K562 (cell line): ENCODE measurements at regions not wholly inside any gene's neighbourhood (a gene's known extent, or its start where the extent isn't known, plus 50 kb on each side); places are given as distances from the start of the nearest gene placed in this dataset.
"Not testable (repeated sequence)": the region's sequence is repeated elsewhere in the genome, so short reads cannot be mapped to it uniquely, and the experiment has no call there.

Experiments
- ATAC-seq: fragments of 200-7000 bp; cut with Tn5 transposase; 3 replicates; pipeline ENCODE4 v1.9.1; 2020; ENCODE audit warnings: moderate library complexity
- BruUV-seq: library from RNA; stranded (reverse); fragments of 400-500 nt; replicated peaks from 2 replicates; lab custom pipeline; 2021; lab: Mats Ljungman, UMichigan
- CTCF ChIA-PET: fragments of 300-600 bp; formaldehyde crosslinking; extraction: SDS; loops from one replicate; lab custom pipeline; 2021; ENCODE audit warnings: low intra/inter-chr PET ratio; lab: Yijun Ruan, JAX
- POLR2A ChIA-PET: fragments of 300-600, 350-650 bp; sonication (Branson Sonifier 250); formaldehyde crosslinking; extraction: SDS; loops from one replicate; lab custom pipeline; 2021; ENCODE audit warnings: antibody characterized with exemption, inconsistent platforms; lab: Yijun Ruan, JAX
- DNase-seq, 4 experiments: peaks; one replicate each; pipeline versions ENCODE4 v3.0.0 to v3.0.0-alpha.2; 2011 to 2018; ENCODE audit warnings: low spot score in 3 of 4, mixed read lengths in 3 of 4; ENCODE audit errors: extremely low read depth in 1 of 4
- FAIRE-seq: peaks from 2 replicates; lab custom pipeline; 2011; peaks lifted over from hg19 to GRCh38; lab: Jason Lieb, UNC
- H2AFZ ChIP-seq: 2 replicates; pipeline ENCODE4 v1.6.0; 2011; ENCODE audit warnings: low read depth, low read length, control low read depth, inconsistent platforms
- H3K27ac ChIP-seq: fragments of 200-600 bp; 3 replicates; pipeline ENCODE4 v1.8.0; 2011; ENCODE audit warnings: low read depth, mild to moderate bottlenecking, control low read depth, inconsistent platforms, low read length, moderate library complexity, mixed read lengths; ENCODE audit errors: extremely low read depth
- H3K27me3 ChIP-seq, 2 experiments: fragments of 300-600 bp in 1 of 2; 2 replicates in 1 of 2; 3 replicates in 1 of 2; pipeline versions ENCODE4 v1.6.0 to v1.8.0; 2011; ENCODE audit warnings: inconsistent platforms in 2 of 2, low read length in 2 of 2, mild to moderate bottlenecking in 1 of 2, mixed read lengths in 1 of 2, moderate library complexity in 1 of 2; ENCODE audit not compliant: control insufficient read depth in 2 of 2, insufficient read depth in 2 of 2
- H3K36me3 ChIP-seq: fragments of 300-600 bp; 3 replicates; pipeline ENCODE4 v1.8.0; 2011; ENCODE audit warnings: mild to moderate bottlenecking, low read length, inconsistent platforms; ENCODE audit not compliant: control insufficient read depth, insufficient read depth
- H3K4me1 ChIP-seq, 2 experiments: fragments of 200-600 bp in 1 of 2; replicated peaks in 1 of 2; 2 replicates in 1 of 2; 3 replicates in 1 of 2; pipeline versions ENCODE4 v1.5.1 to v1.8.0; 2011; ENCODE audit warnings: inconsistent platforms in 2 of 2, low read length in 2 of 2, mild to moderate bottlenecking in 1 of 2, mixed read lengths in 1 of 2, moderate library complexity in 1 of 2; ENCODE audit not compliant: control insufficient read depth in 2 of 2, insufficient read depth in 2 of 2
- H3K4me2 ChIP-seq: 2 replicates; pipeline ENCODE4 v1.6.1; 2011; ENCODE audit warnings: low read length, control low read depth, inconsistent platforms, mixed read lengths; ENCODE audit not compliant: insufficient read depth
- H3K4me3 ChIP-seq: fragments of 200-600 bp; sonication (generic), shearing (Covaris generic); 2 replicates; pipeline ENCODE4 v1.5.1; 2016; ENCODE audit warnings: control low read depth, inconsistent platforms
- H3K79me2 ChIP-seq: fragments of 200-600 bp; 3 replicates; pipeline ENCODE4 v1.8.0; 2011; ENCODE audit warnings: low read length, inconsistent platforms; ENCODE audit not compliant: control insufficient read depth, insufficient read depth
- H3K9ac ChIP-seq, 2 experiments: 2 replicates each; pipeline versions ENCODE4 v1.6.0 to v1.6.1; 2011; ENCODE audit warnings: low read depth in 2 of 2, low read length in 2 of 2, control low read depth in 1 of 2, inconsistent platforms in 1 of 2, mild to moderate bottlenecking in 1 of 2, mixed read lengths in 1 of 2; ENCODE audit not compliant: insufficient read depth in 1 of 2
- H3K9me1 ChIP-seq: one replicate; pipeline ENCODE4 v1.6.0; 2011; ENCODE audit warnings: inconsistent platforms, mild to moderate bottlenecking, low read length, moderate library complexity; ENCODE audit not compliant: control insufficient read depth, insufficient read depth
- H3K9me3 ChIP-seq: replicated peaks from 2 replicates; pipeline ENCODE4 v1.5.1; 2011; ENCODE audit warnings: low read depth, low read length, inconsistent platforms; ENCODE audit not compliant: control insufficient read depth, insufficient read depth
- H4K20me1 ChIP-seq: replicated peaks from 2 replicates; pipeline ENCODE4 v1.6.1; 2011; ENCODE audit warnings: low read length, inconsistent platforms, mixed read lengths; ENCODE audit not compliant: control insufficient read depth, insufficient read depth
- POLR2H ChIP-seq: IDR thresholded peaks from 2 replicates; pipeline ENCODE4 v1.6.1; 2016; ENCODE audit warnings: missing genetic modification characterization, low read depth, mild to moderate bottlenecking, control low read depth, missing compliant biosample characterization, moderate library complexity
- POLR3A ChIP-seq: IDR thresholded peaks from 2 replicates; pipeline ENCODE4 v1.6.1; 2011; ENCODE audit warnings: borderline replicate concordance, mild to moderate bottlenecking, moderate library complexity; ENCODE audit not compliant: insufficient read length, insufficient read depth; ENCODE audit errors: extremely low read depth
- TBP ChIP-seq: optimal IDR thresholded peaks from 2 replicates; pipeline ENCODE3; 2011; ENCODE audit warnings: low read depth, low read length, improper control_type of control experiment
- WGBS: fragments of 100-300 bp; shearing (Covaris generic); methylation state at CpG from one replicate; pipeline ENCODE4 v1.1.6; 2016; ENCODE audit warnings: low coverage, mixed read lengths; ENCODE audit not compliant: insufficient coverage; ENCODE audit errors: missing lambda C conversion rate; 5-methylcytosine and 5-hydroxymethylcytosine counted together
- in situ Hi-C: fragments of 300-500 bp; cut with MboI; formaldehyde crosslinking; loops from 4 replicates; pipeline ENCODE4 v1.15.0; 2018; ENCODE audit warnings: inconsistent platforms, mixed read lengths
- intact Hi-C: fragments of 100-400 bp; cut with micrococcal nuclease; formaldehyde crosslinking; loops from 2 replicates; pipeline ENCODE4 v1.14.2; 2022

- H2AFZ ChIP-seq, in situ Hi-C loops, POLR2A ChIA-PET, H3K9me1 ChIP-seq, H3K4me2 ChIP-seq, BruUV-seq, H3K79me2 ChIP-seq, H3K9ac ChIP-seq, H3K9me3 ChIP-seq, CTCF ChIA-PET, H3K27me3 ChIP-seq, H3K4me1 ChIP-seq, H3K4me3 ChIP-seq, H4K20me1 ChIP-seq, ATAC-seq, FAIRE-seq, H3K27ac ChIP-seq, DNase-seq, intact Hi-C loops, H3K36me3 ChIP-seq: not testable (repeated sequence)
- TF ChIP-seq TBP: peak; percentile 50
- peak; percentile 52; the same call in 1 of the 2 replicates for TF ChIP-seq POLR2H (tag)
- TF ChIP-seq POLR3A: peak; percentile 49
- 0% methylated on average over 7 of the region's 10 CpGs for WGBS
Measured at GRCh38 chr6:57815826-57816225, 498.4 kb downstream of the PRIM2 start.

DNA sequence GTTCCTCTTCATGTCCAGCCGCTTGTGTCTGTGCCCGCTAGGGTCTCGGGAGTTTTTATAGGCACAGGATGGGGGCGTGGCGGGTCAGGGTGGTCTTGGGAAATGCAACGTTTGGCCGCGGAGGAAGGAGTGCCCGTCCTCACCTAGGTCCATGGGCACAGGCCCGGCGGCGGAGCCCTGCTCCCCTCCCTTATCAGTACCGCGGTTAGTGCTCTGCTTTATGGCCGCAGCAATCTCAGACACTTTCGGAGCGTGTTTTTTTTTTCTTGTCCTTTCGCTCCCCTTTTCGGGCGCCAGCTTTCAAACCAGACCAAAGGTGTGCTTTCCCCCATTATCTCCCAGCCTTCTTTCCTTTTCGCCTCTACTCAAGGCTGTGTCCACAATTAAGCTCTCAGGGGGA, 503.9 kb downstream of the PRIM2 start:
- POLR2A ChIA-PET, DNase-seq, ATAC-seq, CTCF ChIA-PET, H3K4me3 ChIP-seq, H3K9me3 ChIP-seq, H2AFZ ChIP-seq, H3K4me2 ChIP-seq, H3K27ac ChIP-seq, H3K9ac ChIP-seq, H3K79me2 ChIP-seq, H4K20me1 ChIP-seq, BruUV-seq, H3K27me3 ChIP-seq, FAIRE-seq, intact Hi-C loops, H3K4me1 ChIP-seq, H3K9me1 ChIP-seq, H3K36me3 ChIP-seq, in situ Hi-C loops: not testable (repeated sequence)
- 0% methylated on average over 2 of the region's 21 CpGs for WGBS

- H3K4me2 ChIP-seq, H3K9me3 ChIP-seq, H3K27me3 ChIP-seq, CTCF ChIA-PET, intact Hi-C loops, H4K20me1 ChIP-seq, H3K79me2 ChIP-seq, H3K36me3 ChIP-seq, BruUV-seq, H2AFZ ChIP-seq, H3K9me1 ChIP-seq, POLR2A ChIA-PET, H3K4me3 ChIP-seq, H3K27ac ChIP-seq, DNase-seq, H3K9ac ChIP-seq, ATAC-seq, H3K4me1 ChIP-seq, FAIRE-seq, in situ Hi-C loops: not testable (repeated sequence)
- 0% methylated on average over 10 of the region's 19 CpGs for WGBS
Measured at GRCh38 chr6:57822448-57822847, 505.0 kb downstream of the PRIM2 start.
